ENCODE measurements at regions not wholly inside any gene's neighbourhood (a gene's known extent, or its start where the extent isn't known, plus 50 kb on each side); places are given as distances from the start of the nearest gene placed in this dataset.
A peak's percentile ranks its signal among the peaks of the same experiment; 100 is the strongest.

DNA sequence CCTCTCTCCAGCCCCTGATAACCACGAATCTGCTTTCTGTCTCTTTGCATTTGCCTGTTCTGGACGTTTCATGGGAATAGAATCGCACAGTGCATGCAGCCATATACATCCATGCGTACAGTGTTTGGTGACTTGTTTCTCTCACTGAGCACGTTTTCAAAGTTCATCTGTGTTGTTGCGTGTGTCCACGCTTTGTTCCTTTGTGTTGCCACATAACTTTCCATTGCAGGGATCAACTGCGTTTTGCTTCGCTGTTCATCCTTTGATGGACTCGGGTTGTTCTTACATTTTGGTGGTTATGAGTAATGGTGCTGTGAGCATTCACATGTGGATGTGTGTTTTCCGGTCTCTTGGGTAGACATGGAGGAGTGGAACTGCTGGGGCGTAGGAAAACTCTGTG is 56.4 kb upstream of the TAMM41 start:
- Mint-ChIP-seq H3K27ac (ENCODE audit: unreplicated experiment) (no peak overlapping the region), H3K4me1 (ENCODE audit: unreplicated experiment) (no peaks in the 10 kb centered on the region), H3K36me3 (ENCODE audit: unreplicated experiment) (no peaks in the 10 kb centered on the region), H3K4me3 (ENCODE audit: unreplicated experiment) (no peak overlapping the region), H3K9me3 (ENCODE audit: unreplicated experiment) (no peaks in the 10 kb centered on the region), H3K27me3 (ENCODE audit: unreplicated experiment) (no peaks in the 10 kb centered on the region)
- no peak for DNase-seq (ENCODE audit: extremely low spot score, unreplicated experiment)
- TF ChIP-seq, protein P1, sequence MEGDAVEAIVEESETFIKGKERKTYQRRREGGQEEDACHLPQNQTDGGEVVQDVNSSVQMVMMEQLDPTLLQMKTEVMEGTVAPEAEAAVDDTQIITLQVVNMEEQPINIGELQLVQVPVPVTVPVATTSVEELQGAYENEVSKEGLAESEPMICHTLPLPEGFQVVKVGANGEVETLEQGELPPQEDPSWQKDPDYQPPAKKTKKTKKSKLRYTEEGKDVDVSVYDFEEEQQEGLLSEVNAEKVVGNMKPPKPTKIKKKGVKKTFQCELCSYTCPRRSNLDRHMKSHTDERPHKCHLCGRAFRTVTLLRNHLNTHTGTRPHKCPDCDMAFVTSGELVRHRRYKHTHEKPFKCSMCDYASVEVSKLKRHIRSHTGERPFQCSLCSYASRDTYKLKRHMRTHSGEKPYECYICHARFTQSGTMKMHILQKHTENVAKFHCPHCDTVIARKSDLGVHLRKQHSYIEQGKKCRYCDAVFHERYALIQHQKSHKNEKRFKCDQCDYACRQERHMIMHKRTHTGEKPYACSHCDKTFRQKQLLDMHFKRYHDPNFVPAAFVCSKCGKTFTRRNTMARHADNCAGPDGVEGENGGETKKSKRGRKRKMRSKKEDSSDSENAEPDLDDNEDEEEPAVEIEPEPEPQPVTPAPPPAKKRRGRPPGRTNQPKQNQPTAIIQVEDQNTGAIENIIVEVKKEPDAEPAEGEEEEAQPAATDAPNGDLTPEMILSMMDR (IDR thresholded peaks at IDR 0.05), result no peak

DNA sequence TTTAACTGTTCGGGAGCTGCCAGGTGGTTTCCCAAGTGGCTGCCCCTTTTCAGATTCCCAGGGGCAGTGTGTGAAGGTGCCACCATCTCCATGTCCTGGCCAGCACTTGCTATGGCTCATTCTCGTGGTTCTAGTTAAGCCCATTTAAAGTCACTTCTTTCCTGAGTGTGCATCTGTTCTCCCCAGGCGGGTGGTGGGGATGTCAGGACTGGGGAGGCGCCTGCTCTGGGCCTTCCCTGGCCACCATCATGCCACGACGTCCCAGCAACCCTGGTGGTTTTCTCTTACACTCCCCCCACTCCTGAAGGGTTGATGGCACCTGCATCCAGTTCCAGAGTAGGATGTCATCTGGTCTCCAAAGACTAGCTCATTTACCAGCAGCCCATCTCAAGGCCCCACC is 56.8 kb upstream of the TAMM41 start:
- Mint-ChIP-seq H3K27ac (ENCODE audit: unreplicated experiment) (no peak overlapping the region), H3K4me1 (ENCODE audit: unreplicated experiment) (no peaks in the 10 kb centered on the region)
- TF ChIP-seq, protein P1 (IDR thresholded peaks at IDR 0.05), result no peak

DNA sequence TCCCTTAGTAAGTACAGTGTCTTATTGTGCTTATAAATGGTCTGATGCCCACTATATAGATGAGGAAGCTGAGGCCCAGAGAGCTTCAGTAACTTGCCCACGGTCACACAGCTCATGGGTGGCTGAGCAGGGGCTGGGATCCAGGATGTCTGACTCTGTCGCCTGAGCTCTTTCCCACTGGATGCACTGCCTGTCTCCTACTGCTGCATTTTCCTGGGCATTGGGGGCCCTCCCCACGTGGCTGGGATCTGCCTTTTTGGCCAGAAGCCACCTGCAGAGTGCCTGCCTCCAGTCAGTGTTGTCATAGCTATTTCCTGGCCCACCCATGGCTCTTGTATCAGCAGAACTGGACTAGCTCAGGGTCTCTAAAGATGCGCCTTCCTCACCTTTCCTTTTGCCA is 57.5 kb upstream of the TAMM41 start:
- Mint-ChIP-seq H3K36me3 (ENCODE audit: unreplicated experiment) (no peaks in the 10 kb centered on the region), H3K4me1 (ENCODE audit: unreplicated experiment) (no peaks in the 10 kb centered on the region), H3K27me3 (ENCODE audit: unreplicated experiment) (no peaks in the 10 kb centered on the region), H3K4me3 (ENCODE audit: unreplicated experiment) (no peak overlapping the region), H3K27ac (ENCODE audit: unreplicated experiment) (no peak overlapping the region), H3K9me3 (ENCODE audit: unreplicated experiment) (no peaks in the 10 kb centered on the region)
- DNase-seq (ENCODE audit: extremely low spot score, unreplicated experiment), result peak; percentile 63
- TF ChIP-seq, protein P1 (IDR thresholded peaks at IDR 0.05), result no peak

More for the DNA sequence above, 56.8 kb upstream of the TAMM41 start:
- H3K9me3 Mint-ChIP-seq (ENCODE audit: unreplicated experiment), result no peaks in the 10 kb centered on the region
- no peak overlapping the region for H3K4me3 Mint-ChIP-seq (ENCODE audit: unreplicated experiment)
- H3K27me3 Mint-ChIP-seq (ENCODE audit: unreplicated experiment), result no peaks in the 10 kb centered on the region
- no peaks in the 10 kb centered on the region for H3K36me3 Mint-ChIP-seq (ENCODE audit: unreplicated experiment)
- peak; percentile 56 for DNase-seq (ENCODE audit: extremely low spot score, unreplicated experiment)

DNA sequence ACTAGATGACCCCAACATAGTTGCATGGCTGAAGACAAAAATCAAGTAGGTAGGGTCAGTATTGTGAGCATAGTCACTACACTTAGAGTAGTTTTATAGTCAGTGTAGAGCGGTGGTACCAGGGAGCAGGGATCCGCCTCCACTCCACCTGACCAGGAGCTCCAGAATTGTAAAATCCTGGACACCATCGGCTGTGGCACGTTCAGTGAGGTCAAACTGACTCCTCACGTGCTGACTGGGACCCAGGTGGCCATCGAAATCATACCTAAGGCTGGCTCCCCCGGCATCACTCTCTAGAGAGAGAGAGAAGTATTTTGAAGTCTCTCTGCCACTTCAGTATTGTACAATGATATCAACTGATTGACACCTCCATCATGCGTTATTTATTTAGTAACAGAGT is 59.7 kb upstream of the TAMM41 start:
- no peak overlapping the region for H3K4me3 Mint-ChIP-seq (ENCODE audit: unreplicated experiment)
- H3K27me3 Mint-ChIP-seq (ENCODE audit: unreplicated experiment), result no peaks in the 10 kb centered on the region
- TF ChIP-seq, protein P1 (IDR thresholded peaks at IDR 0.05), result no peak
- peak; percentile 60 for DNase-seq (ENCODE audit: extremely low spot score, unreplicated experiment)
- H3K9me3 Mint-ChIP-seq (ENCODE audit: unreplicated experiment), result no peaks in the 10 kb centered on the region
- no peaks in the 10 kb centered on the region for H3K36me3 Mint-ChIP-seq (ENCODE audit: unreplicated experiment)
- H3K27ac Mint-ChIP-seq (ENCODE audit: unreplicated experiment), result no peak overlapping the region
- H3K4me1 Mint-ChIP-seq (ENCODE audit: unreplicated experiment), result no peaks in the 10 kb centered on the region

DNA sequence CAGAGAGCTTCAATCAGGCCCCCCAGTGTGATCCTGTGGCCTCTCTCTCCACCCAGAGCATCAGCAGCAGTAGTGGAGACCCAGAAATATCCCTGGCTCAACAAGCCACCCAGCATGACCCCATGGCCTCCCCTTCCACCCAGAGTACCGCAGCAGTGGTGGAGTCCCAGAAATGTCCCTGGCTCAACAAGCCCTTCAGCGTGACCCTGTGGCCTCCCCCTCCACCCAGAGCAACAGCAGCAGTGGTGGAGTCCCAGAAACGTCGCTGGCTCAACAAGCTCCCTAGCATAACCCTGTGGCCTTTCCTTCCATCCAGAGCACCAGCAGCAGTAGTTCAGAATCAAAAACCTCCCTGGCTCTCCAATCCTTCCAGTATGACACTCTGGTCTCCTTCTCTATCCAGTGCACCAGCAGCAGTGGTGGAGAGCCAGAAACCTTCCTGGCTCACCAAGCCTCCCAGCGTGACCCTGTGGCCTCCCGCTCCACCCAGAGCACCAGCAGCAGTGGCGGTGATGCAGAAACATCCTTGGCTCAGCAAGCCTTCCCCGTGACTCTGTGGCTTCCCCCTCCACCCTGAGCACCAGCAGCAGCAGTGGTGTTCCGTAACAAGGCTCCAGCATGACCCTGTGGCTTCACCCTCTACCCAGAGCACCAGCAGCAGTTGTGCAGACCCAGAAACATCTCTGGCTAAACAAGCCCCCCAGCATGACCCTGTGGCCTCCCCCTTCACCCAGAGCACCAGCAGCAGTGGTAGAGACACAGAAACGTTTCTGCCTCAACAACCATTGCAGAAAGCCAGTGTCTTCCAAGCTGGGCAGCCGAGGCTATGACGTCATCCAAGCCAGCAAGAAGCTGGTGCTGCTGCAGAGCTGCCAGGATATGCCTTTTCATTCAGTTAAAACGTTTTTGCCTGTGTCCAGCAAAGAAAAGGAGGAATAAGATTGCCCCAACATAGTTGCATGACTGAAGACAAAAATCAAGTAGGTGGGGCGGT is 61.3 kb upstream of the TAMM41 start:
- no peaks in the 10 kb centered on the region for H3K4me1 Mint-ChIP-seq (ENCODE audit: unreplicated experiment)
- DNase-seq (ENCODE audit: extremely low spot score, unreplicated experiment), result peak; percentile 75
- no peak overlapping the region for H3K4me3 Mint-ChIP-seq (ENCODE audit: unreplicated experiment)
- TF ChIP-seq, protein P1 (IDR thresholded peaks at IDR 0.05), result no peak
- no peaks in the 10 kb centered on the region for H3K9me3 Mint-ChIP-seq (ENCODE audit: unreplicated experiment)
- no peak overlapping the region for H3K27ac Mint-ChIP-seq (ENCODE audit: unreplicated experiment)
- no peaks in the 10 kb centered on the region for H3K36me3 Mint-ChIP-seq (ENCODE audit: unreplicated experiment)
- H3K27me3 Mint-ChIP-seq (ENCODE audit: unreplicated experiment), result no peaks in the 10 kb centered on the region

Measured in osteocyte (in vitro differentiated cells).